Activated CD4-positive, alpha-beta T cell treated with anti-CD3 and anti-CD28 coated beads for 1 hour (primary cell): ENCODE measurements at regions not wholly inside any gene's neighbourhood (a gene's known extent, or its start where the extent isn't known, plus 50 kb on each side); places are given as distances from the start of the nearest gene placed in this dataset.

Source experiments
- DNase-seq: peaks from one replicate; pipeline ENCODE4 v3.0.0-alpha.2; 2020

- no peak for DNase-seq
These were observed 132.2 kb downstream of the SH3BGRL2 start for GRCh38 chr6:79763301-79763700.

- no peak for DNase-seq
These were observed 131.2 kb downstream of the SH3BGRL2 start for GRCh38 chr6:79762370-79762769.

- no peak for DNase-seq
These were observed 125.4 kb downstream of the SH3BGRL2 start for GRCh38 chr6:79756496-79756895.

GRCh38 chr6:79755967-79756366, 124.8 kb downstream of the SH3BGRL2 start:
- no peak for DNase-seq
